ENCODE measurements at regions not wholly inside any gene's neighbourhood (a gene's known extent, or its start where the extent isn't known, plus 50 kb on each side); places are given as distances from the start of the nearest gene placed in this dataset.

DNA sequence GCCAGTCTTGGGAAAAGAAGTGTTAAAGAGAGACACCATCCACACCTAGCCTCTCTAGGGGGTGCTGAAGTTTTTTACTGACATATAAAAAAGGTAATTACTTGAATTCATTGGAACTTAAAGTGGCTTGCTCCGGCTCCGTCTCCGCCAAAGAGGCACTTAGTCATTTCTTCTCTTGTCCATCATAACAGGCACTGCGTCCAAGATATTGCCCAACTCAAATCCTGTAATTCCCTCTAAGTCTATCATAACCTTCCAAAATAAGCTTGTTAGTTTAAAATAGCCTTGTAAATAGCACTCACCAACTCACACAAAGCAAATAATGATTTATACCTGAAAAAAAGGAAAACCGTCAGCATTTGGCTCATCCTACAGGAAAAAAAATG is 160.5 kb downstream of the ZBTB18 start:
- Mint-ChIP-seq H3K4me3 (no peak overlapping the region), H3K27ac (no peak overlapping the region), H3K36me3 (no peaks in the 10 kb centered on the region), H3K9me3 (no peaks in the 10 kb centered on the region), H3K4me1 (no peaks in the 10 kb centered on the region), H3K27me3 (peaks cover 4% of the 10 kb centered on the region)
- POLR2A ChIA-PET, result no interaction called here
- ATAC-seq (ENCODE audit: low read depth) (no peak), DNase-seq (no peak)

GRCh38 chr1:244212219-244212618 is 161.1 kb downstream of the ZBTB18 start:
- H3K27me3 Mint-ChIP-seq, result peaks cover 4% of the 10 kb centered on the region
- no peaks in the 10 kb centered on the region for H3K9me3 Mint-ChIP-seq
- no peaks in the 10 kb centered on the region for H3K36me3 Mint-ChIP-seq
- DNase-seq (no peak), ATAC-seq (ENCODE audit: low read depth) (no peak)
- no peak overlapping the region for H3K4me3 Mint-ChIP-seq
- POLR2A ChIA-PET, result no interaction called here
- no peaks in the 10 kb centered on the region for H3K4me1 Mint-ChIP-seq
- no peak overlapping the region for H3K27ac Mint-ChIP-seq

- DNase-seq (no peak), ATAC-seq (ENCODE audit: low read depth) (no peak)
- no peaks in the 10 kb centered on the region for H3K9me3 Mint-ChIP-seq
- no peak overlapping the region for H3K4me3 Mint-ChIP-seq
- H3K4me1 Mint-ChIP-seq, result no peaks in the 10 kb centered on the region
- POLR2A ChIA-PET, result no interaction called here
- no peaks in the 10 kb centered on the region for H3K36me3 Mint-ChIP-seq
- H3K27ac Mint-ChIP-seq, result no peak overlapping the region
- peaks cover 2% of the 10 kb centered on the region for H3K27me3 Mint-ChIP-seq
Observed at GRCh38 chr1:244212797-244213475, 161.9 kb downstream of the ZBTB18 start.

GRCh38 chr1:244214009-244214967 is 163.2 kb downstream of the ZBTB18 start:
- no peak for DNase-seq
- peaks cover 2% of the 10 kb centered on the region for H3K27me3 Mint-ChIP-seq
- POLR2A ChIA-PET, result no interaction called here
- H3K27ac Mint-ChIP-seq, result no peak overlapping the region
- H3K4me3 Mint-ChIP-seq, result no peak overlapping the region
- H3K36me3 Mint-ChIP-seq, result no peaks in the 10 kb centered on the region
- no peak for ATAC-seq (ENCODE audit: low read depth)
- no peaks in the 10 kb centered on the region for H3K9me3 Mint-ChIP-seq
- H3K4me1 Mint-ChIP-seq, result no peaks in the 10 kb centered on the region

GRCh38 chr1:244216836-244217235 is 165.8 kb downstream of the ZBTB18 start:
- Mint-ChIP-seq H3K27me3 (peaks cover 5% of the 10 kb centered on the region), H3K27ac (no peak overlapping the region), H3K4me1 (no peaks in the 10 kb centered on the region), H3K36me3 (no peaks in the 10 kb centered on the region), H3K4me3 (no peak overlapping the region), H3K9me3 (no peaks in the 10 kb centered on the region)
- DNase-seq, result no peak
- no peak for ATAC-seq (ENCODE audit: low read depth)
- POLR2A ChIA-PET, result no interaction called here

DNA sequence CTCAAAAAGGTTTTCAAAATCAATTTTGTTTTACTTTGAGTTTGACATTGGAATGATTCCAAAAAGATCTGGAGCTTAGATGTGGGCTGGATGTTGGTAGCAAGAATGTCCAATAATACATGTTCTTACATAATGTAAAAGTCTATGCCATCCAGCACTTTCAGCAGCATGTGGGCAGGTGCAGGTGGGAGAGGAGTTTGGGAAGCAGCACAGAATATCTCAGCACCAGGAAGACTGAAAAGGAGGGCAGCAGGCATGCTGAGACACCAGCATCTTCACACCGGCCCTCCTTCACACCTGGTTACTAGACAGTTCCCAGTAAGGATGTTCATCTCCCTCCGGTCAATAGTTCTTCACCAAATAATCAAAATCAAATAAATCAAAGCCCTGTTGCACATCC is 166.6 kb downstream of the ZBTB18 start:
- POLR2A ChIA-PET, result no interaction called here
- Mint-ChIP-seq H3K9me3 (no peaks in the 10 kb centered on the region), H3K4me3 (no peak overlapping the region), H3K4me1 (no peaks in the 10 kb centered on the region), H3K27me3 (peaks cover 5% of the 10 kb centered on the region), H3K36me3 (no peaks in the 10 kb centered on the region), H3K27ac (no peak overlapping the region)
- ATAC-seq (ENCODE audit: low read depth) (no peak), DNase-seq (no peak)

GRCh38 chr1:244218220-244218619 is 167.1 kb downstream of the ZBTB18 start:
- Mint-ChIP-seq H3K4me3 (no peak overlapping the region), H3K27ac (no peak overlapping the region), H3K9me3 (no peaks in the 10 kb centered on the region), H3K4me1 (no peaks in the 10 kb centered on the region), H3K27me3 (peaks cover 5% of the 10 kb centered on the region), H3K36me3 (no peaks in the 10 kb centered on the region)
- ATAC-seq (ENCODE audit: low read depth), result no peak
- no peak for DNase-seq
- POLR2A ChIA-PET, result no interaction called here

- Mint-ChIP-seq H3K36me3 (no peaks in the 10 kb centered on the region), H3K27ac (no peak overlapping the region), H3K9me3 (no peaks in the 10 kb centered on the region), H3K4me3 (no peak overlapping the region), H3K27me3 (peaks cover 5% of the 10 kb centered on the region), H3K4me1 (no peaks in the 10 kb centered on the region)
- POLR2A ChIA-PET, result no interaction called here
- DNase-seq (no peak), ATAC-seq (ENCODE audit: low read depth) (no peak)
Observed at GRCh38 chr1:244219149-244219548, 168.1 kb downstream of the ZBTB18 start.

DNA sequence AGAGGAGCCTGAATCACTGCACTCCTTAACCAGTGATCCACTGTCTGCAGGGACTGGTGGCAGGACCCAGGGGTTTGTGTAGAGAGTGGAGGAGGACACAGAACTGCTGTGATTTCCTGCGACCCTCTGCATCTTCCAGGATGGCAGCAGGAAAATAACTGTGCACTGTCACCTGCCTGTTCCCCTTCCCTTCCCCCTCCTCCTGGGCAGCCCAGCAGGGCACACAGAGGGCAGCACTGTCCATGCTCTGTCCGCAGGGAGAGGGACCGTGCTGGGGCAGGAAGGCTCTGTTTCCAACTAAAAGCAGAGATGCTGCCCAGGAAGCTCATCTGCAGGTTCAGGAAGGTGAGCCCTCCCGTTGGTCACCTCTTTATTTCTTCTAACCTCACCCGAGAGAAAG is 168.7 kb downstream of the ZBTB18 start:
- H3K36me3 Mint-ChIP-seq, result no peaks in the 10 kb centered on the region
- DNase-seq (no peak), ATAC-seq (ENCODE audit: low read depth) (no peak)
- H3K4me3 Mint-ChIP-seq, result no peak overlapping the region
- peaks cover 6% of the 10 kb centered on the region for H3K27me3 Mint-ChIP-seq
- no peak overlapping the region for H3K27ac Mint-ChIP-seq
- POLR2A ChIA-PET, result no interaction called here
- peaks cover 3% of the 10 kb centered on the region for H3K4me1 Mint-ChIP-seq
- no peaks in the 10 kb centered on the region for H3K9me3 Mint-ChIP-seq

DNA sequence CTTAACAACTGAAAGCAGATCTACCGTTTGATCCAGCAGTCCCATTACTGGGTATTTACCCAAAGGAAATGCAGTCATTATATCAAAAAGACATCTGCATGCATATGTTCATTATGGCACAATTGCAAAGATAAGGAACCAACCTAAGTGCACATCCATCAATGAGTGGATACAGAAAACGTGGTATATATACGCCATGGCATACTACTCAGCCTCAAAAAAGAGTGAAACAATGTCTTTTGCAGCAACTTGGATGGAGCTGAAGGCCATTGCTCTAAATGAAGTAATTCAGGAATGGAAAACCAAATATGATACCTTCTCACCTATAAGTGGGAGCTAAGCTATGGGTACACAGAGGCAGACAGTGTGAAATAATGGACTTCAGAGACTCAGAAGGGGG is 169.3 kb downstream of the ZBTB18 start:
- DNase-seq (no peak), ATAC-seq (ENCODE audit: low read depth) (no peak)
- POLR2A ChIA-PET, result no interaction called here
- H3K9me3 Mint-ChIP-seq, result no peaks in the 10 kb centered on the region
- H3K4me1 Mint-ChIP-seq, result peaks cover 5% of the 10 kb centered on the region
- H3K27ac Mint-ChIP-seq, result no peak overlapping the region
- H3K36me3 Mint-ChIP-seq, result no peaks in the 10 kb centered on the region
- H3K27me3 Mint-ChIP-seq, result peaks cover 8% of the 10 kb centered on the region
- no peak overlapping the region for H3K4me3 Mint-ChIP-seq

GRCh38 chr1:244221991-244222390 is 170.9 kb downstream of the ZBTB18 start:
- H3K27ac Mint-ChIP-seq, result no peak overlapping the region
- no peaks in the 10 kb centered on the region for H3K9me3 Mint-ChIP-seq
- no peaks in the 10 kb centered on the region for H3K36me3 Mint-ChIP-seq
- H3K27me3 Mint-ChIP-seq, result peaks cover 8% of the 10 kb centered on the region
- DNase-seq (no peak), ATAC-seq (ENCODE audit: low read depth) (no peak)
- POLR2A ChIA-PET, result no interaction called here
- no peak overlapping the region for H3K4me3 Mint-ChIP-seq
- H3K4me1 Mint-ChIP-seq, result peaks cover 5% of the 10 kb centered on the region

GRCh38 chr1:244224487-244225430 is 173.7 kb downstream of the ZBTB18 start:
- H3K9me3 Mint-ChIP-seq, result no peaks in the 10 kb centered on the region
- peaks cover 5% of the 10 kb centered on the region for H3K4me1 Mint-ChIP-seq
- no peak overlapping the region for H3K27ac Mint-ChIP-seq
- ATAC-seq (ENCODE audit: low read depth) (no peak), DNase-seq (no peak)
- no peaks in the 10 kb centered on the region for H3K36me3 Mint-ChIP-seq
- POLR2A ChIA-PET, result no interaction called here
- no peak overlapping the region for H3K4me3 Mint-ChIP-seq
- peaks cover 11% of the 10 kb centered on the region for H3K27me3 Mint-ChIP-seq

- no peak for DNase-seq
- peaks cover 9% of the 10 kb centered on the region for H3K27me3 Mint-ChIP-seq
Observed at GRCh38 chr1:244226435-244226834, 175.4 kb downstream of the ZBTB18 start.

More at GRCh38 chr1:244226435-244226834, 175.4 kb downstream of the ZBTB18 start:
- no peak for ATAC-seq (ENCODE audit: low read depth)
- Mint-ChIP-seq H3K4me1 (peaks cover 5% of the 10 kb centered on the region), H3K4me3 (no peak overlapping the region), H3K27ac (no peak overlapping the region), H3K36me3 (no peaks in the 10 kb centered on the region), H3K9me3 (no peaks in the 10 kb centered on the region)
- POLR2A ChIA-PET, result no interaction called here

Data from activated naive CD8-positive, alpha-beta T cell treated with anti-CD3 and anti-CD28 coated beads, Interleukin-2, amount 10 ng/mL, durations not matched to agents 7 days and 5 days (primary cell).